ENCODE measurements at regions not wholly inside any gene's neighbourhood (a gene's known extent, or its start where the extent isn't known, plus 50 kb on each side); places are given as distances from the start of the nearest gene placed in this dataset.

DNA sequence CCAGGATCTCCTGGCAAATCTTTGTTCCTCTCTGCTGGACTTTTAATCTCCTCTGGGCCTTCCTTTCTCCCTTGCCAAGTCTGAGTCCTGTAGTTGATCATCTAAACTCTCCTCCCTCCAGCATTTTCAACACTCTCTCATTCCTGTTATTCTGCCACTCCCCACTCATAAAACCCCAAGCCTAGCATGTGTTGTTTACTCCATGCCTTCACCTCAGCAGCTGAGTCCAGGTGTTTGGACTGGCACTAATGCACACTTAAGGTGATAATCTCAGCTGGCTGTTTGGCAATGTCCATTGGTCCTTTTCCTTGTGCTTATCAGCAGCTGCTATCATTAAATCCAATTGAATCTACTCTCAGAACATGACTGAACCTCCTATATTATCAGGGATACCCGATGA, 876.8 kb upstream of the TENM4 start:
- TF ChIP-seq POLR2A (IDR thresholded peaks at IDR 0.05) = no peak
- TF ChIP-seq, protein P1, sequence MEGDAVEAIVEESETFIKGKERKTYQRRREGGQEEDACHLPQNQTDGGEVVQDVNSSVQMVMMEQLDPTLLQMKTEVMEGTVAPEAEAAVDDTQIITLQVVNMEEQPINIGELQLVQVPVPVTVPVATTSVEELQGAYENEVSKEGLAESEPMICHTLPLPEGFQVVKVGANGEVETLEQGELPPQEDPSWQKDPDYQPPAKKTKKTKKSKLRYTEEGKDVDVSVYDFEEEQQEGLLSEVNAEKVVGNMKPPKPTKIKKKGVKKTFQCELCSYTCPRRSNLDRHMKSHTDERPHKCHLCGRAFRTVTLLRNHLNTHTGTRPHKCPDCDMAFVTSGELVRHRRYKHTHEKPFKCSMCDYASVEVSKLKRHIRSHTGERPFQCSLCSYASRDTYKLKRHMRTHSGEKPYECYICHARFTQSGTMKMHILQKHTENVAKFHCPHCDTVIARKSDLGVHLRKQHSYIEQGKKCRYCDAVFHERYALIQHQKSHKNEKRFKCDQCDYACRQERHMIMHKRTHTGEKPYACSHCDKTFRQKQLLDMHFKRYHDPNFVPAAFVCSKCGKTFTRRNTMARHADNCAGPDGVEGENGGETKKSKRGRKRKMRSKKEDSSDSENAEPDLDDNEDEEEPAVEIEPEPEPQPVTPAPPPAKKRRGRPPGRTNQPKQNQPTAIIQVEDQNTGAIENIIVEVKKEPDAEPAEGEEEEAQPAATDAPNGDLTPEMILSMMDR (IDR thresholded peaks at IDR 0.05 in 4 of 5, conservative IDR thresholded peaks at IDR 0.05 in 1 of 5) = no peak

Data from gastrocnemius medialis (tissue), 4 donors.